IMR-90 (cell line): ENCODE measurements at regions not wholly inside any gene's neighbourhood (a gene's known extent, or its start where the extent isn't known, plus 50 kb on each side); places are given as distances from the start of the nearest gene placed in this dataset.

Experiments
- ATAC-seq: fragments of 200-7000 bp; cut with Tn5 transposase; 2 replicates; pipeline ENCODE4 v1.9.1; 2020; ENCODE audit warnings: low read depth, mild to moderate bottlenecking, moderate library complexity
- BruUV-seq: library from RNA; stranded (reverse); fragments of 400-500 nt; replicated peaks from 2 replicates; lab custom pipeline; 2021; lab: Mats Ljungman, UMichigan
- CTCF ChIA-PET: fragments of 300-600 bp; formaldehyde crosslinking; extraction: SDS; loops from one replicate; lab custom pipeline; 2021; ENCODE audit warnings: antibody characterized with exemption; lab: Yijun Ruan, JAX
- POLR2A ChIA-PET: fragments of 300-600 bp; sonication (Branson Sonifier 250); formaldehyde crosslinking; loops from one replicate; lab custom pipeline; 2022; ENCODE audit warnings: antibody characterized with exemption; ENCODE audit not compliant: unreplicated experiment; lab: Charles Lee
- DNase-seq: peaks from one replicate; pipeline ENCODE4 v3.0.0; 2013
- H2AFZ ChIP-seq: replicated peaks from 2 replicates; pipeline ENCODE3; 2013; ENCODE audit warnings: low read length, mild to moderate bottlenecking; ENCODE audit not compliant: poor library complexity
- H2AK5ac ChIP-seq: 2 replicates; pipeline ENCODE4 v1.6.1; 2013; ENCODE audit warnings: low read depth, low read length, inconsistent platforms
- H2AK9ac ChIP-seq: replicated peaks from 2 replicates; pipeline ENCODE3; 2013; ENCODE audit warnings: mild to moderate bottlenecking, low read depth, low read length, moderate library complexity; ENCODE audit not compliant: poor library complexity
- H2BK120ac ChIP-seq: 2 replicates; pipeline ENCODE4 v1.6.1; 2013; ENCODE audit warnings: low read depth, low read length, inconsistent platforms
- H2BK15ac ChIP-seq: 3 replicates; pipeline ENCODE4 v1.6.1; 2013; ENCODE audit warnings: low read depth, low read length, inconsistent platforms
- H2BK20ac ChIP-seq: 2 replicates; pipeline ENCODE4 v1.6.1; 2013; ENCODE audit warnings: low read depth, mild to moderate bottlenecking, inconsistent platforms, low read length, moderate library complexity
- H2BK5ac ChIP-seq: 2 replicates; pipeline ENCODE4 v1.6.1; 2013; ENCODE audit warnings: mild to moderate bottlenecking, low read depth, low read length, inconsistent platforms; ENCODE audit not compliant: poor library complexity, severe bottlenecking
- H3K14ac ChIP-seq: replicated peaks from 2 replicates; pipeline ENCODE4 v1.6.1; 2013; ENCODE audit warnings: low read depth, low read length, inconsistent platforms
- H3K18ac ChIP-seq: 2 replicates; pipeline ENCODE4 v1.6.1; 2013; ENCODE audit warnings: low read depth, low read length, control low read depth
- H3K23ac ChIP-seq: 2 replicates; pipeline ENCODE4 v1.6.1; 2013; ENCODE audit warnings: low read depth, low read length, inconsistent platforms
- H3K27ac ChIP-seq: 2 replicates; pipeline ENCODE4 v1.5.1; 2013; ENCODE audit warnings: mild to moderate bottlenecking, control low read depth, low read length; ENCODE audit not compliant: insufficient read depth
- H3K27me3 ChIP-seq: 2 replicates; pipeline ENCODE4 v1.6.1; 2013; ENCODE audit warnings: low read length; ENCODE audit not compliant: control insufficient read depth, insufficient read depth
- H3K36me3 ChIP-seq: 2 replicates; pipeline ENCODE4 v1.6.1; 2013; ENCODE audit warnings: low read length, mixed read lengths; ENCODE audit not compliant: control insufficient read depth, insufficient read depth
- H3K4ac ChIP-seq: 2 replicates; pipeline ENCODE4 v1.6.1; 2013; ENCODE audit warnings: low read depth, low read length, inconsistent platforms
- H3K4me1 ChIP-seq: 2 replicates; pipeline ENCODE4 v1.6.1; 2013; ENCODE audit warnings: low read length, mixed read lengths; ENCODE audit not compliant: control insufficient read depth, insufficient read depth
- H3K4me2 ChIP-seq: 2 replicates; pipeline ENCODE4 v1.6.1; 2013; ENCODE audit warnings: low read depth, mild to moderate bottlenecking, control low read depth, low read length, moderate library complexity
- H3K4me3 ChIP-seq: 2 replicates; pipeline ENCODE4 v1.5.1; 2013; ENCODE audit warnings: low read depth, mild to moderate bottlenecking, control low read depth, low read length, moderate library complexity; ENCODE audit not compliant: insufficient read depth
- H3K56ac ChIP-seq: 2 replicates; pipeline ENCODE4 v1.6.1; 2013; ENCODE audit warnings: low read length, inconsistent platforms; ENCODE audit not compliant: insufficient read depth; ENCODE audit errors: extremely low read depth
- H3K79me1 ChIP-seq, 2 experiments: 2 replicates each; pipeline ENCODE4 v1.6.1; 2013; ENCODE audit warnings: low read length in 2 of 2, inconsistent platforms in 1 of 2, low read depth in 1 of 2
- H3K9ac ChIP-seq: 2 replicates; pipeline ENCODE4 v1.6.1; 2013; ENCODE audit warnings: low read depth, low read length, control low read depth
- H3K9me1 ChIP-seq: 2 replicates; pipeline ENCODE4 v1.6.1; 2013; ENCODE audit warnings: low read length, inconsistent platforms; ENCODE audit not compliant: insufficient read depth
- H3K9me3 ChIP-seq: 2 replicates; pipeline ENCODE4 v1.6.1; 2013; ENCODE audit warnings: low read length; ENCODE audit not compliant: control insufficient read depth, insufficient read depth
- H4K20me1 ChIP-seq: 2 replicates; pipeline ENCODE4 v1.6.1; 2013; ENCODE audit warnings: low read length, inconsistent platforms; ENCODE audit not compliant: insufficient read depth
- H4K5ac ChIP-seq: 2 replicates; pipeline ENCODE4 v1.6.1; 2013; ENCODE audit warnings: mild to moderate bottlenecking, low read depth, low read length, control low read depth
- H4K8ac ChIP-seq, 2 experiments: 2 replicates each; pipeline ENCODE4 v1.6.1; 2013; ENCODE audit warnings: low read depth in 2 of 2, low read length in 2 of 2, control low read depth in 1 of 2, inconsistent platforms in 1 of 2
- H4K91ac ChIP-seq: 2 replicates; pipeline ENCODE4 v1.6.1; 2013; ENCODE audit warnings: low read depth, low read length, inconsistent platforms; ENCODE audit not compliant: insufficient read depth
- BHLHE40 ChIP-seq: fragments of 150-350 bp; IDR thresholded peaks from 2 replicates; pipeline ENCODE4 v1.6.1; 2016; ENCODE audit warnings: mild to moderate bottlenecking, low read depth, low read length
- CEBPB ChIP-seq: IDR thresholded peaks from 2 replicates; pipeline ENCODE4 v1.6.1; 2012; ENCODE audit warnings: low read depth, low read length, improper control_type of control experiment
- CHD1 ChIP-seq: IDR thresholded peaks from 2 replicates; pipeline ENCODE4 v1.6.1; 2012; ENCODE audit warnings: low read depth, low read length, improper control_type of control experiment
- CTCF ChIP-seq: conservative IDR thresholded peaks from 2 replicates; pipeline ENCODE4 v1.5.1; 2012; ENCODE audit warnings: mild to moderate bottlenecking, low read depth, low read length, improper control_type of control experiment
- ELK1 ChIP-seq: fragments of 150-350 bp; IDR thresholded peaks from 2 replicates; pipeline ENCODE4 v1.6.1; 2016; ENCODE audit warnings: low read depth, mild to moderate bottlenecking, low read length, moderate library complexity, borderline replicate concordance
- FOS ChIP-seq: fragments of 150-350 bp; IDR thresholded peaks from 2 replicates; pipeline ENCODE4 v1.6.1; 2016; ENCODE audit warnings: low read depth, low read length
- MAFK ChIP-seq: IDR thresholded peaks from 2 replicates; pipeline ENCODE4 v1.6.1; 2012; ENCODE audit warnings: low read depth, low read length, improper control_type of control experiment
- MAZ ChIP-seq: IDR thresholded peaks from 2 replicates; pipeline ENCODE4 v1.6.1; 2012; ENCODE audit warnings: low read depth, mild to moderate bottlenecking, low read length, improper control_type of control experiment, moderate library complexity, borderline replicate concordance
- MXI1 ChIP-seq: IDR thresholded peaks from 2 replicates; pipeline ENCODE4 v1.6.1; 2012; ENCODE audit warnings: low read depth, mild to moderate bottlenecking, low read length, moderate library complexity, borderline replicate concordance
- NFE2L2 ChIP-seq: fragments of 150-350 bp; IDR thresholded peaks from 2 replicates; pipeline ENCODE4 v1.6.1; 2016; ENCODE audit warnings: low read depth, mild to moderate bottlenecking, low read length
- POLR2A ChIP-seq: IDR thresholded peaks from 2 replicates; pipeline ENCODE4 v1.6.1; 2012; ENCODE audit warnings: mild to moderate bottlenecking, low read depth, low read length
- RAD21 ChIP-seq: IDR thresholded peaks from 2 replicates; pipeline ENCODE4 v1.6.1; 2012; ENCODE audit warnings: low read length, improper control_type of control experiment
- RCOR1 ChIP-seq: IDR thresholded peaks from 2 replicates; pipeline ENCODE4 v1.6.1; 2012; ENCODE audit warnings: mild to moderate bottlenecking, low read length, improper control_type of control experiment; ENCODE audit not compliant: insufficient replicate concordance
- RFX5 ChIP-seq: IDR thresholded peaks from 2 replicates; pipeline ENCODE4 v1.8.0; 2012; ENCODE audit warnings: low read depth, mild to moderate bottlenecking, low read length, moderate library complexity
- SMC3 ChIP-seq: fragments of 150-350 bp; IDR thresholded peaks from 2 replicates; pipeline ENCODE4 v1.6.1; 2016; ENCODE audit warnings: low read depth, mild to moderate bottlenecking, antibody characterized with exemption, low read length, moderate library complexity
- USF2 ChIP-seq: fragments of 150-350 bp; IDR thresholded peaks from 2 replicates; pipeline ENCODE4 v1.6.1; 2017; ENCODE audit warnings: mild to moderate bottlenecking, antibody characterized with exemption, low read length, low read depth
- WGBS, 2 experiments: methylation state at CpG; one replicate each; pipeline versions ENCODE4 v1.1.5 to v1.1.7; 2013; ENCODE audit warnings: missing lambda C conversion rate in 2 of 2; ENCODE audit not compliant: insufficient read length in 1 of 2; ENCODE audit errors: extremely low coverage in 2 of 2; 5-methylcytosine and 5-hydroxymethylcytosine counted together
- dilution Hi-C: fragments of 300-500 bp; cut with HindIII; formaldehyde crosslinking; loops from one replicate; pipeline ENCODE4 v1.14.3; 2018; ENCODE audit warnings: low sequenced_read_pairs; ENCODE audit not compliant: unreplicated experiment
- in situ Hi-C: fragments of 300-500 bp; cut with MboI; formaldehyde crosslinking; loops from 3 replicates; pipeline ENCODE4 v1.14.3; 2019; ENCODE audit warnings: low sequenced_read_pairs, inconsistent platforms, mixed read lengths
- intact Hi-C: fragments of 100-400 bp; cut with micrococcal nuclease; formaldehyde crosslinking; loops from 2 replicates; pipeline ENCODE4 v1.10.0; 2022

DNA sequence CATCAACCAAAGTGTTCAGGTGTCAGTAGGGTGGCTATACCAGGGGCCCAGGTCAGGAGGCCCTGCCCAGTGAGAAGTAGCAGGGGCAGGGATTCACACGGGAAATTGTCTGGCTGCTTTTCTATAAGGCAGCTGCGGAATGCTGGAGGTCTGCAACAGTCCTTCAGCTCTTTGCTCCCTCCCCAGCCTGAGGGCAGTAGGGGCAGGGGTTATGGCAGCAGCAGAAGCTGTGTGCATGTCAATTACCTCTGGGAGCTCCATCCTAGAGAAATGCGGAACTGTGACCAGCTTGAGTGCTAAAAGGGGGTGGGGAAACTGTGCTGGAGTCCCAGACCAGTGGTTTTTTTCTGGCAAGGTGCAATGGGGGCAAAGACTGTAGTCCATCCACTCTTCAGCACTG, 810.4 kb downstream of the PCDH7 start:
- Histone ChIP-seq H3K79me1 (no peaks in the 10 kb centered on the region), H3K4ac (no peak overlapping the region), H3K27me3 (no peaks in the 10 kb centered on the region), H3K4me1 (no peaks in the 10 kb centered on the region), H4K8ac (no peak overlapping the region), H3K9ac (no peak overlapping the region), H3K18ac (no peak overlapping the region), H3K23ac (no peak overlapping the region), H4K5ac (no peak overlapping the region), H3K4me3 (no peak overlapping the region), H2AK5ac (no peak overlapping the region), H3K27ac (no peak overlapping the region), H3K56ac (no peak overlapping the region), H3K9me3 (peaks cover 9% of the 10 kb centered on the region), H4K20me1 (no peaks in the 10 kb centered on the region), H2AK9ac (no peak overlapping the region), H4K91ac (no peak overlapping the region), H2AFZ (no peak overlapping the region), H3K4me2 (no peak overlapping the region), H2BK20ac (no peak overlapping the region), H2BK120ac (no peak overlapping the region), H2BK15ac (no peak overlapping the region), H3K9me1 (no peaks in the 10 kb centered on the region), H2BK5ac (no peak overlapping the region), H3K14ac (no peak overlapping the region), H3K36me3 (no peaks in the 10 kb centered on the region)
- CTCF ChIA-PET: no interaction called here
- no TSS peak for BruUV-seq
- POLR2A ChIA-PET: no interaction called here
- dilution Hi-C loops: no loop called here
- DNase-seq (no peak), ATAC-seq (no peak)
- WGBS, 2 experiments: no CpG with 5 or more reads among the region's 3 CpGs
- in situ Hi-C loops: no loop called here
- intact Hi-C loops: no loop called here
- TF ChIP-seq MAFK (no peak), CEBPB (no peak), POLR2A (no peak), SMC3 (no peak), CTCF (no peak), ELK1 (no peak), CHD1 (no peak), NFE2L2 (no peak), MXI1 (no peak), BHLHE40 (no peak), FOS (no peak), RCOR1 (no peak), RFX5 (no peak), MAZ (no peak), USF2 (no peak), RAD21 (no peak)
